ENCODE measurements at regions not wholly inside any gene's neighbourhood (a gene's known extent, or its start where the extent isn't known, plus 50 kb on each side); places are given as distances from the start of the nearest gene placed in this dataset.
"Not testable (repeated sequence)": the region's sequence is repeated elsewhere in the genome, so short reads cannot be mapped to it uniquely, and the experiment has no call there.

GRCh38 chr18:78283425-78283824, 696.2 kb upstream of the SALL3 start:
- DNase-seq (ENCODE audit: low spot score) = not testable (repeated sequence)

- no peak for DNase-seq (ENCODE audit: low spot score)
These were observed 686.8 kb upstream of the SALL3 start for GRCh38 chr18:78292618-78293380.

GRCh38 chr18:78293540-78293939, 686.1 kb upstream of the SALL3 start:
- no peak for DNase-seq (ENCODE audit: low spot score)

- no peak for DNase-seq (ENCODE audit: low spot score)
These were observed 685.6 kb upstream of the SALL3 start for GRCh38 chr18:78293940-78294541.

GRCh38 chr18:78295262-78295661, 684.4 kb upstream of the SALL3 start:
- no peak for DNase-seq (ENCODE audit: low spot score)

- DNase-seq (ENCODE audit: low spot score) = no peak
These were observed 683.5 kb upstream of the SALL3 start for GRCh38 chr18:78296166-78296565.

GRCh38 chr18:78297048-78297447, 682.6 kb upstream of the SALL3 start:
- no peak for DNase-seq (ENCODE audit: low spot score)

- no peak for DNase-seq (ENCODE audit: low spot score)
These were observed 676.0 kb upstream of the SALL3 start for GRCh38 chr18:78303519-78304191.

- DNase-seq (ENCODE audit: low spot score) = no peak
These were observed 675.1 kb upstream of the SALL3 start for GRCh38 chr18:78304192-78305164.

GRCh38 chr18:78305789-78306188, 673.8 kb upstream of the SALL3 start:
- DNase-seq (ENCODE audit: low spot score) = no peak

- DNase-seq (ENCODE audit: low spot score) = no peak
These were observed 670.3 kb upstream of the SALL3 start for GRCh38 chr18:78309307-78309706.

GRCh38 chr18:78309924-78310323, 669.7 kb upstream of the SALL3 start:
- no peak for DNase-seq (ENCODE audit: low spot score)

GRCh38 chr18:78319264-78319663, 660.4 kb upstream of the SALL3 start:
- no peak for DNase-seq (ENCODE audit: low spot score)

GRCh38 chr18:78319961-78320360, 659.7 kb upstream of the SALL3 start:
- DNase-seq (ENCODE audit: low spot score) = no peak

- DNase-seq (ENCODE audit: low spot score) = no peak
These were observed 658.2 kb upstream of the SALL3 start for GRCh38 chr18:78321402-78321801.

GRCh38 chr18:78323453-78324197, 656.0 kb upstream of the SALL3 start:
- no peak for DNase-seq (ENCODE audit: low spot score)

GRCh38 chr18:78327643-78328042, 652.0 kb upstream of the SALL3 start:
- no peak for DNase-seq (ENCODE audit: low spot score)

GRCh38 chr18:78330766-78331165, 648.9 kb upstream of the SALL3 start:
- no peak for DNase-seq (ENCODE audit: low spot score)

- DNase-seq (ENCODE audit: low spot score) = no peak
These were observed 626.7 kb upstream of the SALL3 start for GRCh38 chr18:78352910-78353309.

- DNase-seq (ENCODE audit: low spot score) = no peak
These were observed 617.4 kb upstream of the SALL3 start for GRCh38 chr18:78362198-78362597.
